ENCODE measurements at regions not wholly inside any gene's neighbourhood (a gene's known extent, or its start where the extent isn't known, plus 50 kb on each side); places are given as distances from the start of the nearest gene placed in this dataset.

- TF ChIP-seq USF2 (IDR thresholded peaks at IDR 0.05; ENCODE audit: low read length) (no peak), CTCF (IDR thresholded peaks at IDR 0.05; ENCODE audit: control extremely low read depth in 1 of 3, insufficient read depth in 1 of 3, low read depth in 1 of 3, low read length in 3 of 3) (no peak), CEBPB (IDR thresholded peaks at IDR 0.05; ENCODE audit: low read depth, low read length) (no peak), RFX5 (IDR thresholded peaks at IDR 0.05; ENCODE audit: borderline replicate concordance, low read depth, low read length) (no peak), POLR2A (IDR thresholded peaks at IDR 0.05; ENCODE audit: control extremely low read depth in 1 of 2, low read depth in 2 of 2, low read length in 2 of 2) (no peak), RBBP5 (IDR thresholded peaks at IDR 0.05; ENCODE audit: borderline replicate concordance, low read depth, low read length) (no peak)
Measured at GRCh38 chr3:18201315-18201714, 223.8 kb downstream of the SATB1 start.

Measured in H1 (cell line).